C4-2B (cell line): ENCODE measurements at regions not wholly inside any gene's neighbourhood (a gene's known extent, or its start where the extent isn't known, plus 50 kb on each side); places are given as distances from the start of the nearest gene placed in this dataset.

ENCODE experiments used
- ZFX ChIP-seq: fragments of 450-650 bp; IDR thresholded peaks from 2 replicates; pipeline ENCODE4 v1.6.1; 2017
- TF ChIP-seq, protein P1 (sequence below): fragments of 450-650 bp; conservative IDR thresholded peaks from 2 replicates; pipeline ENCODE4 v1.5.1; 2017; ENCODE audit warnings: mild to moderate bottlenecking

DNA sequence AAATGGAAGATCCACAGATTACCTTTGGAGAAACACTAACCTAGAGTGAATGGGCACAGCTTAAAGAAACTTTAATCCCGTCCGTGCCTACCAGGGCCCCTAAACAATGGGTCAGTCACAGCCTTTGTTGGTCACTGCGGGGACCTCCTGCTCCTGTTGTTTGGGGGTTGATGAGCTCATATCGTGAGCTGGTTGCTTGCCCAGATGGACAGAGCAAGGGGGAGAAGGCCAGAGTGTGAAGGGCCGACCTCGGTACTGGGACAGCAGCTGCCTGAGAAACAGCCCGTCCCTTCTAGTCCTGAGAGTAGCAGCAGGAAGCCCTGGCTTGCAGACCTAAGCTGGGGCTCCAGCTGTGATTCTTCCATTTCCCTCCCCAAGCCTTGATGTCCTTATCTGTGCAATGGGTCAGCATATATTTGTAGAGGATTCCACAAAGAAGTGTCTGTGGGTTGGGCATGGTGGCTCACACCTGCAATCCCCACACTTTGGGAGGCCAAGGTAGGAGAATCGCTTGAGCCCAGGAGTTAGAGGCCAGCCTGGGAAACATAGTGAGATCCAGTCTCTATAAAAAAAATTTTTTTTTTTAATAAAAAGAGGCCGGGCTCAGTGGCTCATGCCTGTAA, 69.6 kb upstream of the SLC34A2 start:
- TF ChIP-seq, protein P1, sequence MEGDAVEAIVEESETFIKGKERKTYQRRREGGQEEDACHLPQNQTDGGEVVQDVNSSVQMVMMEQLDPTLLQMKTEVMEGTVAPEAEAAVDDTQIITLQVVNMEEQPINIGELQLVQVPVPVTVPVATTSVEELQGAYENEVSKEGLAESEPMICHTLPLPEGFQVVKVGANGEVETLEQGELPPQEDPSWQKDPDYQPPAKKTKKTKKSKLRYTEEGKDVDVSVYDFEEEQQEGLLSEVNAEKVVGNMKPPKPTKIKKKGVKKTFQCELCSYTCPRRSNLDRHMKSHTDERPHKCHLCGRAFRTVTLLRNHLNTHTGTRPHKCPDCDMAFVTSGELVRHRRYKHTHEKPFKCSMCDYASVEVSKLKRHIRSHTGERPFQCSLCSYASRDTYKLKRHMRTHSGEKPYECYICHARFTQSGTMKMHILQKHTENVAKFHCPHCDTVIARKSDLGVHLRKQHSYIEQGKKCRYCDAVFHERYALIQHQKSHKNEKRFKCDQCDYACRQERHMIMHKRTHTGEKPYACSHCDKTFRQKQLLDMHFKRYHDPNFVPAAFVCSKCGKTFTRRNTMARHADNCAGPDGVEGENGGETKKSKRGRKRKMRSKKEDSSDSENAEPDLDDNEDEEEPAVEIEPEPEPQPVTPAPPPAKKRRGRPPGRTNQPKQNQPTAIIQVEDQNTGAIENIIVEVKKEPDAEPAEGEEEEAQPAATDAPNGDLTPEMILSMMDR: no peak
- TF ChIP-seq ZFX: no peak
